Activated CD8-positive, alpha-beta memory T cell treated with anti-CD3 and anti-CD28 coated beads for 4 hours (primary cell): ENCODE measurements at regions not wholly inside any gene's neighbourhood (a gene's known extent, or its start where the extent isn't known, plus 50 kb on each side); places are given as distances from the start of the nearest gene placed in this dataset.
A peak's percentile ranks its signal among the peaks of the same experiment; 100 is the strongest.
"Not testable (repeated sequence)": the region's sequence is repeated elsewhere in the genome, so short reads cannot be mapped to it uniquely, and the experiment has no call there.

Experiments
- DNase-seq, 2 donors: peaks; one replicate each; pipeline ENCODE4 v3.0.0-alpha.2; 2020; ENCODE audit warnings: low read depth in 2 of 2

- no peak for DNase-seq
Observed at GRCh38 chr21:31609081-31609480, 50.4 kb upstream of the SOD1 start.

- no peak for DNase-seq
Observed at GRCh38 chr21:31607791-31608190, 51.7 kb upstream of the SOD1 start.

GRCh38 chr21:31606081-31606874, 53.2 kb upstream of the SOD1 start:
- no peak for DNase-seq

GRCh38 chr21:31604591-31605190, 54.8 kb upstream of the SOD1 start:
- DNase-seq, result peak; percentile 32 to 50

GRCh38 chr21:31599563-31599962, 59.9 kb upstream of the SOD1 start:
- DNase-seq, result no peak

GRCh38 chr21:31599013-31599412, 60.5 kb upstream of the SOD1 start:
- no peak for DNase-seq

- DNase-seq, result no peak
Observed at GRCh38 chr21:31597683-31598082, 61.8 kb upstream of the SOD1 start.

- DNase-seq, result no peak
Observed at GRCh38 chr21:31596055-31596454, 63.4 kb upstream of the SOD1 start.

- no peak for DNase-seq
Observed at GRCh38 chr21:31594726-31595125, 64.8 kb upstream of the SOD1 start.

GRCh38 chr21:31594279-31594678, 65.2 kb upstream of the SOD1 start:
- no peak for DNase-seq

GRCh38 chr21:31592963-31593560, 66.4 kb upstream of the SOD1 start:
- no peak for DNase-seq

- DNase-seq, result no peak
Observed at GRCh38 chr21:31592516-31592915, 67.0 kb upstream of the SOD1 start.

GRCh38 chr21:31589820-31590219, 69.7 kb upstream of the SOD1 start:
- DNase-seq, result no peak

GRCh38 chr21:31586118-31586517, 73.4 kb upstream of the SOD1 start:
- DNase-seq, result no peak

- DNase-seq, result not testable (repeated sequence)
Observed at GRCh38 chr21:31583937-31584336, 75.6 kb upstream of the SOD1 start.

GRCh38 chr21:31583498-31583897, 76.0 kb upstream of the SOD1 start:
- DNase-seq, result no peak

- peak; percentile 56 to 60 for DNase-seq
Observed at GRCh38 chr21:31580866-31581276, 78.6 kb upstream of the SOD1 start.

GRCh38 chr21:31577271-31577670, 82.2 kb upstream of the SOD1 start:
- DNase-seq, result no peak

- no peak for DNase-seq
Observed at GRCh38 chr21:31576428-31576827, 83.1 kb upstream of the SOD1 start.

GRCh38 chr21:31573217-31573616, 86.3 kb upstream of the SOD1 start:
- no peak for DNase-seq

GRCh38 chr21:31571879-31572278, 87.6 kb upstream of the SOD1 start:
- no peak for DNase-seq

GRCh38 chr21:31570824-31571566, 88.5 kb upstream of the SOD1 start:
- no peak for DNase-seq
